PFSK-1 (cell line): ENCODE measurements at regions not wholly inside any gene's neighbourhood (a gene's known extent, or its start where the extent isn't known, plus 50 kb on each side); places are given as distances from the start of the nearest gene placed in this dataset.

Experiments used
- FOXP2 ChIP-seq: optimal IDR thresholded peaks from 2 replicates; pipeline ENCODE3; 2011; ENCODE audit warnings: borderline replicate concordance, control low read depth, inconsistent platforms; ENCODE audit not compliant: insufficient read depth; ENCODE audit errors: extremely low read length, extremely low read depth
- POLR2AphosphoS5 ChIP-seq: IDR thresholded peaks from 2 replicates; pipeline ENCODE4 v1.6.1; 2012; ENCODE audit warnings: low read depth, mild to moderate bottlenecking, control low read depth, low read length, moderate library complexity
- REST ChIP-seq, 2 experiments: IDR thresholded peaks; 2 replicates each; pipeline versions ENCODE4 v1.6.1 to v1.8.0; 2011 to 2012; ENCODE audit warnings: low read depth in 2 of 2, low read length in 2 of 2, control low read depth in 1 of 2, inconsistent platforms in 1 of 2, mild to moderate bottlenecking in 1 of 2, moderate library complexity in 1 of 2; ENCODE audit not compliant: insufficient read depth in 1 of 2
- SIN3A ChIP-seq: IDR thresholded peaks from 2 replicates; pipeline ENCODE4 v1.6.1; 2012; ENCODE audit warnings: mild to moderate bottlenecking, low read length, moderate library complexity, borderline replicate concordance; ENCODE audit not compliant: insufficient read depth
- TAF1 ChIP-seq: IDR thresholded peaks from 2 replicates; pipeline ENCODE4 v1.6.1; 2012; ENCODE audit warnings: low read length, control low read depth, borderline replicate concordance; ENCODE audit not compliant: insufficient read depth

DNA sequence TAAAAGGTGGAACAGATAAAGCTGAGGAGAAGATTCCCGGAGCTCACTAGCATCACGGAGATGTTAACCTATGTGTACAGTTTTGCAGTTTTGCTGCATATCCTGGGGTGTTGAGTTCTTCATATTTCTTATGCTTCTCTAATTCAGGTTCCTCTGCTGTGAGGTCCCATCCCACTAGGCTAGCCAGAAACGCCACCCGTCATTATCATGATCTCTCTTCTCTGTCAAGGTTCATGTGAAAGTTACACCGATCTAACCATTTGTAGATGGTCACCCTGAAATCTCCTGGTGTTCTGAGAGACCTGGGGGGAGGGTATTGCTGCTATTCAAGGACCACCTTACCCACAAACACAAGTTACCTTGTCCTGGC is 136.3 kb downstream of the CCDC71L start:
- no peak for TF ChIP-seq TAF1
- no peak for TF ChIP-seq POLR2AphosphoS5
- no peak for TF ChIP-seq REST (IDR thresholded peaks at IDR 0.05; ENCODE audit: insufficient read depth in 1 of 2, low read depth in 2 of 2, low read length in 2 of 2)
- TF ChIP-seq SIN3A = no peak
- TF ChIP-seq FOXP2 = no peak

- TF ChIP-seq REST (IDR thresholded peaks at IDR 0.05; ENCODE audit: insufficient read depth in 1 of 2, low read depth in 2 of 2, low read length in 2 of 2) = no peak
- TF ChIP-seq SIN3A = no peak
- no peak for TF ChIP-seq TAF1
These were observed 137.5 kb downstream of the CCDC71L start for GRCh38 chr7:106523482-106523881.

DNA sequence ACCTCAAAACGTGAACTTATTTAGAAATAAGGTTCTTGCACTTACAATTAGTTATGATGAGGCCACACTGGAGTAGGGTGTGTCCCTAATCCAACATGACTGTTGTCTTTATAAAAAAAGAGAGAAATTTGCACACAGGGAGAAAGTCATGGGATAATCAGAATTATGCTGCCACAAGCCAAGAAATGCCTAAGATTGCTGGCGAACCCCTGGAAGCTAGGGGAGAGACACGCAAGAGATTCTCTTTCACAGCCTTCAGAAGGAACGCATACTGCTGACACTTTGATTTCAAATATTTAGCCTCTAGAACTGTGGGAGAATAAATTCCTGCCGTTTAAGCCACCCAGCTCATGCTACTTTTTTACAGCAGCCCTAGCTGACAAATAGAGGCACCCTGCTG is 138.3 kb downstream of the CCDC71L start:
- TF ChIP-seq FOXP2 (no peak), TAF1 (no peak), SIN3A (no peak), REST (IDR thresholded peaks at IDR 0.05; ENCODE audit: insufficient read depth in 1 of 2, low read depth in 2 of 2, low read length in 2 of 2) (no peak), POLR2AphosphoS5 (no peak)

DNA sequence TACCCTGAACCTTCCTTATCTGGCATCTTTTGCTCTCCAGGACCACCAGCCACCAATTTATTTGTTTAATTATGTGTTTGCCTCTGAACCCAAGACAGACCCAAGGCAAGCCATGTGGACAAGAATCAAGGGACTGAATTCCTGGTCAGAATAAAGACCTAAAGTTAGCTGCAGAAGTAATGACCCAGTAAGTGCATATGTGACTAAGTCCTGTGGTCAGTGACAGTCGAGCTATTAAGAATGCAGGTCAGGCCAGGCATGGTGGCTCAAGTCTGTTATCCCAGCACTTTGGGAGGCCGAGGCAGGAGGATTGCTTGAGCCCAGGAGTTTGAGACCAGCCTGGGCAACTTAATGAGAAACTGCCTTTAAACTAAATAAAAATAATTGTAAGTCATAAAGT is 139.4 kb downstream of the CCDC71L start:
- no peak for TF ChIP-seq POLR2AphosphoS5

- no peak for TF ChIP-seq FOXP2
- no peak for TF ChIP-seq TAF1
- no peak for TF ChIP-seq REST (IDR thresholded peaks at IDR 0.05; ENCODE audit: insufficient read depth in 1 of 2, low read depth in 2 of 2, low read length in 2 of 2)
- no peak for TF ChIP-seq POLR2AphosphoS5
- no peak for TF ChIP-seq SIN3A
These were observed 139.9 kb downstream of the CCDC71L start for GRCh38 chr7:106520962-106521514.
